GM19023 (cell line): ENCODE measurements at regions not wholly inside any gene's neighbourhood (a gene's known extent, or its start where the extent isn't known, plus 50 kb on each side); places are given as distances from the start of the nearest gene placed in this dataset.
"Not testable (repeated sequence)": the region's sequence is repeated elsewhere in the genome, so short reads cannot be mapped to it uniquely, and the experiment has no call there.

Experiments used
- ATAC-seq: cut with Tn5 transposase; IDR thresholded peaks from one replicate; pipeline ENCODE4 v1.9.1; 2021; ENCODE audit warnings: mild to moderate bottlenecking, moderate library complexity; ENCODE audit not compliant: unreplicated experiment

GRCh38 chr15:46892621-46893160 lies 824.6 kb upstream of the SEMA6D start:
- no peak for ATAC-seq

- no peak for ATAC-seq
Observed at GRCh38 chr15:46894644-46895043, 822.7 kb upstream of the SEMA6D start.

GRCh38 chr15:46897266-46897665 lies 820.0 kb upstream of the SEMA6D start:
- no peak for ATAC-seq

GRCh38 chr15:46901001-46901400 lies 816.3 kb upstream of the SEMA6D start:
- no peak for ATAC-seq

- no peak for ATAC-seq
Observed at GRCh38 chr15:46917721-46918252, 799.5 kb upstream of the SEMA6D start.

- no peak for ATAC-seq
Observed at GRCh38 chr15:46918462-46919140, 798.7 kb upstream of the SEMA6D start.

- ATAC-seq = no peak
Observed at GRCh38 chr15:46921891-46922290, 795.4 kb upstream of the SEMA6D start.

- no peak for ATAC-seq
Observed at GRCh38 chr15:46930426-46930825, 786.9 kb upstream of the SEMA6D start.

GRCh38 chr15:46933332-46933731 lies 784.0 kb upstream of the SEMA6D start:
- ATAC-seq = no peak

GRCh38 chr15:46934851-46935250 lies 782.5 kb upstream of the SEMA6D start:
- ATAC-seq = no peak

- no peak for ATAC-seq
Observed at GRCh38 chr15:46938169-46938568, 779.1 kb upstream of the SEMA6D start.

- ATAC-seq = no peak
Observed at GRCh38 chr15:46941241-46941640, 776.1 kb upstream of the SEMA6D start.

- no peak for ATAC-seq
Observed at GRCh38 chr15:46946953-46947352, 770.4 kb upstream of the SEMA6D start.

GRCh38 chr15:46955576-46955975 lies 761.7 kb upstream of the SEMA6D start:
- ATAC-seq = no peak

GRCh38 chr15:46956456-46956855 lies 760.8 kb upstream of the SEMA6D start:
- ATAC-seq = no peak

- no peak for ATAC-seq
Observed at GRCh38 chr15:46956881-46957280, 760.4 kb upstream of the SEMA6D start.

GRCh38 chr15:46960581-46960980 lies 756.7 kb upstream of the SEMA6D start:
- no peak for ATAC-seq

GRCh38 chr15:46961795-46962194 lies 755.5 kb upstream of the SEMA6D start:
- ATAC-seq = no peak

GRCh38 chr15:46988055-46988454 lies 729.2 kb upstream of the SEMA6D start:
- ATAC-seq = not testable (repeated sequence)

- no peak for ATAC-seq
Observed at GRCh38 chr15:46996359-46996758, 720.9 kb upstream of the SEMA6D start.

GRCh38 chr15:46997501-46997900 lies 719.8 kb upstream of the SEMA6D start:
- ATAC-seq = no peak

GRCh38 chr15:47003568-47003967 lies 713.7 kb upstream of the SEMA6D start:
- no peak for ATAC-seq

GRCh38 chr15:47013446-47013845 lies 703.9 kb upstream of the SEMA6D start:
- no peak for ATAC-seq
